ENCODE measurements at regions not wholly inside any gene's neighbourhood (a gene's known extent, or its start where the extent isn't known, plus 50 kb on each side); places are given as distances from the start of the nearest gene placed in this dataset.

DNA sequence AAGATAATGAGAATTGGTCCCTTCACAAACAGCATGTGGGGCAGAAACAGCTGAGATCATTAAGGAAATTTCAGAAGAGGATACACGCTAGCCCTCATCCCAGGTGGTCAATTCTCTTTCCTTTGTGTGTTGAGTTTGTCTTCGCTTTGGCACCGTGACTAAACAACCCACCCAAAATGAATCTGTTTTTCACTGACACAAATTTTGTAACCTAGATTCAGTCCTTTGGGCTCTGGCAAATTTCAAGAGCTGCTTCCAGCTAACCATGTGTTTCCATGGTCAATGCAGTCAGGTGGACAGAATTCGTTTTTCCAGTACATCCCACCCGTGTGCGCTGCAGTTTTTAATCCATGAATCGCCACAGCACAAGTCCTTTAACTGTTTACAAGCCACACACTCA is 435.4 kb downstream of the WDR72 start:
- Histone ChIP-seq H2AK5ac (ENCODE audit: low read depth, low read length) (no peak overlapping the region), H3K9ac (ENCODE audit: low read depth, low read length, poor library complexity) (no peak overlapping the region), H3K9me3 (replicated peaks in 1 of 2; ENCODE audit: control insufficient read depth in 2 of 2, insufficient read depth in 1 of 2, low read depth in 1 of 2, low read length in 2 of 2) (no peaks in the 10 kb centered on the region), H3K14ac (ENCODE audit: low read length) (no peak overlapping the region), H3K36me3 (replicated peaks in 1 of 2; ENCODE audit: control insufficient read depth in 2 of 2, insufficient read depth in 2 of 2, low read length in 2 of 2) (no peaks in the 10 kb centered on the region), H4K91ac (ENCODE audit: low read depth, low read length, poor library complexity) (no peak overlapping the region), H2BK15ac (ENCODE audit: low read length) (no peak overlapping the region), H4K8ac (ENCODE audit: low read depth, low read length) (no peak overlapping the region), H3K27me3 (ENCODE audit: control insufficient read depth in 3 of 3, insufficient read depth in 3 of 3, low read depth in 1 of 3, low read length in 3 of 3) (peaks cover 0 to 12% (median 0%) of the 10 kb centered on the region in 3 experiments), H3K27ac (replicated peaks; ENCODE audit: low read length) (no peak overlapping the region), H3K4me2 (ENCODE audit: insufficient read depth, low read length, poor library complexity, severe bottlenecking) (no peak overlapping the region), H2AFZ (ENCODE audit: low read length) (no peak overlapping the region), H3K23ac (ENCODE audit: low read depth, low read length, poor library complexity) (no peak overlapping the region), H3K18ac (ENCODE audit: low read length) (no peak overlapping the region), H2BK5ac (ENCODE audit: low read length) (no peak overlapping the region), H3K4ac (ENCODE audit: low read length) (no peak overlapping the region), H3K4me3 (ENCODE audit: low read length in 2 of 2) (no peak overlapping the region), H3K4me1 (ENCODE audit: control insufficient read depth in 2 of 2, insufficient read depth in 1 of 2, low read depth in 1 of 2, low read length in 2 of 2) (peaks cover 0 to 12% of the 10 kb centered on the region in 2 donors), H2BK120ac (ENCODE audit: low read depth, low read length) (no peak overlapping the region), H2BK12ac (ENCODE audit: low read length) (no peak overlapping the region), H3K79me1 (ENCODE audit: low read depth, low read length) (no peaks in the 10 kb centered on the region)
- no CpG with 5 or more reads among the region's 7 CpGs for WGBS, 2 donors (ENCODE audit: extremely low coverage in 2 of 2, insufficient read length in 2 of 2, insufficient replicate concordance in 1 of 2)
- no peak for DNase-seq (ENCODE audit: low spot score)

DNA sequence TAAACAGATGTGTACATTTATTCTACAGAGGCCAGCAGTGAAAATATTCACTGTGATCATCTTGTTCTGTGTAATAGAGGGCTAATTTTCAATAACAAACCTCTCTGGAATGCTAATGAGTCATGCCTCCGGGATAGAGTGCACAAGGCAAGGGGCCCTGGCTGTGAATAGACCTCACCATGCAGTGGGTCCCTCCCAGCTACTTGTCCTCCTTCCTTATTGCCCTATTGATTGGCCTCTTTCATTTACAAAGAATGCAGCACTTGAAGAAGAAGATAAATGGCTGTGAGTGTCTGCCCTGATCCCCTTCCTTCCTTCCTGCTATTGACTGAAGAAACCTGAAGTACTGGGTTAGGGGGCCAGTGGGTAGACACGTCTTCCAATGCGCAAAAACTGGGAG is 436.3 kb downstream of the WDR72 start:
- Histone ChIP-seq H3K4me1 (ENCODE audit: control insufficient read depth in 2 of 2, insufficient read depth in 1 of 2, low read depth in 1 of 2, low read length in 2 of 2) (peaks cover 0 to 12% of the 10 kb centered on the region in 2 donors), H2BK5ac (ENCODE audit: low read length) (no peak overlapping the region), H3K4me3 (ENCODE audit: low read length in 2 of 2) (no peak overlapping the region), H3K27ac (replicated peaks; ENCODE audit: low read length) (peak overlapping the region; percentile 7), H3K18ac (ENCODE audit: low read length) (no peak overlapping the region), H4K8ac (ENCODE audit: low read depth, low read length) (no peak overlapping the region), H3K23ac (ENCODE audit: low read depth, low read length, poor library complexity) (no peak overlapping the region), H3K27me3 (ENCODE audit: control insufficient read depth in 3 of 3, insufficient read depth in 3 of 3, low read depth in 1 of 3, low read length in 3 of 3) (peaks cover 0 to 12% (median 0%) of the 10 kb centered on the region in 3 experiments), H3K79me1 (ENCODE audit: low read depth, low read length) (no peaks in the 10 kb centered on the region), H3K4ac (ENCODE audit: low read length) (no peak overlapping the region), H3K14ac (ENCODE audit: low read length) (no peak overlapping the region), H3K9ac (ENCODE audit: low read depth, low read length, poor library complexity) (no peak overlapping the region), H2BK12ac (ENCODE audit: low read length) (no peak overlapping the region), H3K36me3 (replicated peaks in 1 of 2; ENCODE audit: control insufficient read depth in 2 of 2, insufficient read depth in 2 of 2, low read length in 2 of 2) (no peaks in the 10 kb centered on the region), H2AFZ (ENCODE audit: low read length) (no peak overlapping the region), H2BK15ac (ENCODE audit: low read length) (no peak overlapping the region), H3K4me2 (ENCODE audit: insufficient read depth, low read length, poor library complexity, severe bottlenecking) (no peak overlapping the region), H2AK5ac (ENCODE audit: low read depth, low read length) (no peak overlapping the region), H3K9me3 (replicated peaks in 1 of 2; ENCODE audit: control insufficient read depth in 2 of 2, insufficient read depth in 1 of 2, low read depth in 1 of 2, low read length in 2 of 2) (no peaks in the 10 kb centered on the region), H4K91ac (ENCODE audit: low read depth, low read length, poor library complexity) (no peak overlapping the region), H2BK120ac (ENCODE audit: low read depth, low read length) (no peak overlapping the region)
- no CpG with 5 or more reads among the region's 3 CpGs for WGBS, 2 donors (ENCODE audit: extremely low coverage in 2 of 2, insufficient read length in 2 of 2, insufficient replicate concordance in 1 of 2)
- DNase-seq (ENCODE audit: low spot score), result no peak

DNA sequence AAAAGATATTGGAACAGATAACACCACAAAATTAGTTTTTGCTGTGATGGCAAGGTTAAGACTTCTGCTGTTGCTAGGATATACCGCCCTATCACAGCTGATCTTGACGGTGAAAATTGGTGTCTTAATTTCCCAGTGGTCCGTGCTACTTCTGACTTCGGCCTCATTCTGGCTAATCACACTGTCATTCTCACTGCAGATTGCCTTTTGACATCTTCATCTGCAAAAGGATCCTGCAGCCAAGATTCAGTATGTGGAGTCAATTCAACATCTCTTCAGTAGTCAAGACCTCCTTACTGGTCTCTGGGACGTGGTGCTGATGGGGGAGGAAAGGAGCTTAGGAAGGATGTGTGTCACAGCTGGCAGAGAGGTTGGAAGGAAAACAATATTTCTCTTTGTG is 438.6 kb downstream of the WDR72 start:
- DNase-seq (ENCODE audit: low spot score), result no peak
- WGBS, 2 donors (ENCODE audit: extremely low coverage in 2 of 2, insufficient read length in 2 of 2, insufficient replicate concordance in 1 of 2), result no CpG with 5 or more reads among the region's 5 CpGs
- no peak overlapping the region for H2BK120ac ChIP-seq (ENCODE audit: low read depth, low read length)

DNA sequence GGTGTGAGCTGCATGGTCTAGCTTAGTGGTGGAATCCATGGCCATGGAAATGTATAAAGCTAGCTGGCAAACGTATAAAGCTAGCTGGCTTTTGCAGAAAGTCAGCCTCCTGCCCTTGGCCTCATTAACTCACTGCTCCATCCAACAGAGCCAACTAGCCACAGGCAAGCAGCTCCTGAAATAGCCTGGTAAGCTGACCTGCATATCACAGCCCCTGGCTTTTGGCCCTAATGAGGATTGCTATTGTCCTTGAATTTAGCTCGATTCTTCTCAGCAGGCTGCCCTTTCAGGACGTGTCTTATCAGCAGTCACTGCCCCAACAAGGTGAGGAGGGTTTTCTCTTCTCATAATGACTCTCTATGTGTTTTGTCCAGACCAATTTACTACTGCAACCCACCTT is 446.8 kb downstream of the WDR72 start:
- no peak overlapping the region for H3K14ac ChIP-seq (ENCODE audit: low read length)
- H2AK5ac ChIP-seq (ENCODE audit: low read depth, low read length), result no peak overlapping the region
- no peaks in the 10 kb centered on the region for H3K27me3 ChIP-seq (ENCODE audit: control insufficient read depth in 3 of 3, insufficient read depth in 3 of 3, low read depth in 1 of 3, low read length in 3 of 3)
- no peaks in the 10 kb centered on the region for H3K36me3 ChIP-seq (replicated peaks in 1 of 2; ENCODE audit: control insufficient read depth in 2 of 2, insufficient read depth in 2 of 2, low read length in 2 of 2)
- no CpG with 5 or more reads among the region's 3 CpGs for WGBS, 2 donors (ENCODE audit: extremely low coverage in 2 of 2, insufficient read length in 2 of 2, insufficient replicate concordance in 1 of 2)
- H2BK5ac ChIP-seq (ENCODE audit: low read length), result no peak overlapping the region
- no peak overlapping the region for H3K27ac ChIP-seq (replicated peaks; ENCODE audit: low read length)
- H3K4me3 ChIP-seq (ENCODE audit: low read length in 2 of 2), result no peak overlapping the region
- H3K79me1 ChIP-seq (ENCODE audit: low read depth, low read length), result no peaks in the 10 kb centered on the region
- no peak overlapping the region for H2AFZ ChIP-seq (ENCODE audit: low read length)
- H3K18ac ChIP-seq (ENCODE audit: low read length), result no peak overlapping the region
- H3K4me1 ChIP-seq (ENCODE audit: control insufficient read depth in 2 of 2, insufficient read depth in 1 of 2, low read depth in 1 of 2, low read length in 2 of 2), result peaks cover 0 to 12% of the 10 kb centered on the region in 2 donors
- no peak overlapping the region for H3K23ac ChIP-seq (ENCODE audit: low read depth, low read length, poor library complexity)
- no peaks in the 10 kb centered on the region for H3K9me3 ChIP-seq (replicated peaks in 1 of 2; ENCODE audit: control insufficient read depth in 2 of 2, insufficient read depth in 1 of 2, low read depth in 1 of 2, low read length in 2 of 2)
- no peak overlapping the region for H2BK15ac ChIP-seq (ENCODE audit: low read length)
- H2BK12ac ChIP-seq (ENCODE audit: low read length), result no peak overlapping the region
- DNase-seq (ENCODE audit: low spot score), result no peak
- H3K4me2 ChIP-seq (ENCODE audit: insufficient read depth, low read length, poor library complexity, severe bottlenecking), result no peak overlapping the region
- H3K9ac ChIP-seq (ENCODE audit: low read depth, low read length, poor library complexity), result no peak overlapping the region
- H3K4ac ChIP-seq (ENCODE audit: low read length), result no peak overlapping the region
- no peak overlapping the region for H2BK120ac ChIP-seq (ENCODE audit: low read depth, low read length)
- H4K8ac ChIP-seq (ENCODE audit: low read depth, low read length), result no peak overlapping the region
- H4K91ac ChIP-seq (ENCODE audit: low read depth, low read length, poor library complexity), result no peak overlapping the region

More for the DNA sequence above, 438.6 kb downstream of the WDR72 start:
- H3K14ac ChIP-seq (ENCODE audit: low read length), result no peak overlapping the region
- no peak overlapping the region for H3K23ac ChIP-seq (ENCODE audit: low read depth, low read length, poor library complexity)
- no peak overlapping the region for H3K4me3 ChIP-seq (ENCODE audit: low read length in 2 of 2)
- H3K79me1 ChIP-seq (ENCODE audit: low read depth, low read length), result no peaks in the 10 kb centered on the region
- H3K27ac ChIP-seq (replicated peaks; ENCODE audit: low read length), result no peak overlapping the region
- peaks cover 0 to 12% (median 0%) of the 10 kb centered on the region in 3 experiments for H3K27me3 ChIP-seq (ENCODE audit: control insufficient read depth in 3 of 3, insufficient read depth in 3 of 3, low read depth in 1 of 3, low read length in 3 of 3)
- H4K91ac ChIP-seq (ENCODE audit: low read depth, low read length, poor library complexity), result no peak overlapping the region
- no peak overlapping the region for H3K4me2 ChIP-seq (ENCODE audit: insufficient read depth, low read length, poor library complexity, severe bottlenecking)
- H3K9ac ChIP-seq (ENCODE audit: low read depth, low read length, poor library complexity), result no peak overlapping the region
- no peak overlapping the region for H2AK5ac ChIP-seq (ENCODE audit: low read depth, low read length)
- no peak overlapping the region for H3K18ac ChIP-seq (ENCODE audit: low read length)
- H4K8ac ChIP-seq (ENCODE audit: low read depth, low read length), result no peak overlapping the region
- H3K9me3 ChIP-seq (replicated peaks in 1 of 2; ENCODE audit: control insufficient read depth in 2 of 2, insufficient read depth in 1 of 2, low read depth in 1 of 2, low read length in 2 of 2), result no peaks in the 10 kb centered on the region
- no peak overlapping the region for H2BK15ac ChIP-seq (ENCODE audit: low read length)
- no peak overlapping the region for H3K4ac ChIP-seq (ENCODE audit: low read length)
- H2AFZ ChIP-seq (ENCODE audit: low read length), result no peak overlapping the region
- no peak overlapping the region for H2BK5ac ChIP-seq (ENCODE audit: low read length)
- no peak overlapping the region for H2BK12ac ChIP-seq (ENCODE audit: low read length)
- no peaks in the 10 kb centered on the region for H3K36me3 ChIP-seq (replicated peaks in 1 of 2; ENCODE audit: control insufficient read depth in 2 of 2, insufficient read depth in 2 of 2, low read length in 2 of 2)
- peaks cover 0 to 12% of the 10 kb centered on the region in 2 donors for H3K4me1 ChIP-seq (ENCODE audit: control insufficient read depth in 2 of 2, insufficient read depth in 1 of 2, low read depth in 1 of 2, low read length in 2 of 2)
